ENCODE measurements at regions not wholly inside any gene's neighbourhood (a gene's known extent, or its start where the extent isn't known, plus 50 kb on each side); places are given as distances from the start of the nearest gene placed in this dataset.

GRCh38 chr10:78310481-78311080 lies 276.9 kb downstream of the RPS24 start:
- Mint-ChIP-seq H3K4me3 (ENCODE audit: unreplicated experiment) (no peak overlapping the region), H3K27me3 (ENCODE audit: low read depth) (peaks cover 15% of the 10 kb centered on the region), H3K9me3 (ENCODE audit: low read depth) (no peaks in the 10 kb centered on the region), H3K27ac (ENCODE audit: unreplicated experiment) (no peak overlapping the region), H3K4me1 (ENCODE audit: low read depth) (no peaks in the 10 kb centered on the region), H3K36me3 (ENCODE audit: low read depth) (no peaks in the 10 kb centered on the region)
- TF ChIP-seq CTCF (IDR thresholded peaks at IDR 0.05): no peak
- no peak for DNase-seq (ENCODE audit: low spot score)

- DNase-seq (ENCODE audit: low spot score): no peak
- Mint-ChIP-seq H3K27ac (ENCODE audit: unreplicated experiment) (no peak overlapping the region), H3K36me3 (ENCODE audit: low read depth) (no peaks in the 10 kb centered on the region)
Measured at GRCh38 chr10:78312197-78313047, 278.8 kb downstream of the RPS24 start.

GRCh38 chr10:78313048-78313381 lies 279.4 kb downstream of the RPS24 start:
- no peaks in the 10 kb centered on the region for H3K36me3 Mint-ChIP-seq (ENCODE audit: low read depth)
- no peak overlapping the region for H3K4me3 Mint-ChIP-seq (ENCODE audit: unreplicated experiment)
- TF ChIP-seq CTCF (IDR thresholded peaks at IDR 0.05): no peak
- H3K27ac Mint-ChIP-seq (ENCODE audit: unreplicated experiment): no peak overlapping the region
- no peak for DNase-seq (ENCODE audit: low spot score)
- peaks cover 7% of the 10 kb centered on the region for H3K4me1 Mint-ChIP-seq (ENCODE audit: low read depth)
- H3K9me3 Mint-ChIP-seq (ENCODE audit: low read depth): no peaks in the 10 kb centered on the region
- peaks cover 10% of the 10 kb centered on the region for H3K27me3 Mint-ChIP-seq (ENCODE audit: low read depth)

More at GRCh38 chr10:78312197-78313047, 278.8 kb downstream of the RPS24 start:
- Mint-ChIP-seq H3K9me3 (ENCODE audit: low read depth) (no peaks in the 10 kb centered on the region), H3K4me3 (ENCODE audit: unreplicated experiment) (no peak overlapping the region), H3K4me1 (ENCODE audit: low read depth) (peaks cover 7% of the 10 kb centered on the region), H3K27me3 (ENCODE audit: low read depth) (peaks cover 10% of the 10 kb centered on the region)
- no peak for TF ChIP-seq CTCF (IDR thresholded peaks at IDR 0.05)

- Mint-ChIP-seq H3K4me1 (ENCODE audit: low read depth) (peaks cover 7% of the 10 kb centered on the region), H3K9me3 (ENCODE audit: low read depth) (no peaks in the 10 kb centered on the region), H3K4me3 (ENCODE audit: unreplicated experiment) (no peak overlapping the region), H3K27me3 (ENCODE audit: low read depth) (peaks cover 8% of the 10 kb centered on the region), H3K36me3 (ENCODE audit: low read depth) (no peaks in the 10 kb centered on the region), H3K27ac (ENCODE audit: unreplicated experiment) (no peak overlapping the region)
- no peak for TF ChIP-seq CTCF (IDR thresholded peaks at IDR 0.05)
- no peak for DNase-seq (ENCODE audit: low spot score)
Measured at GRCh38 chr10:78313636-78314035, 280.0 kb downstream of the RPS24 start.

- no peak overlapping the region for H3K27ac Mint-ChIP-seq (ENCODE audit: unreplicated experiment)
- no peak overlapping the region for H3K4me3 Mint-ChIP-seq (ENCODE audit: unreplicated experiment)
Measured at GRCh38 chr10:78314651-78315050, 281.0 kb downstream of the RPS24 start.

More at GRCh38 chr10:78314651-78315050, 281.0 kb downstream of the RPS24 start:
- no peak for TF ChIP-seq CTCF (IDR thresholded peaks at IDR 0.05)
- no peak for DNase-seq (ENCODE audit: low spot score)
- H3K9me3 Mint-ChIP-seq (ENCODE audit: low read depth): no peaks in the 10 kb centered on the region
- peaks cover 3% of the 10 kb centered on the region for H3K27me3 Mint-ChIP-seq (ENCODE audit: low read depth)
- peaks cover 7% of the 10 kb centered on the region for H3K4me1 Mint-ChIP-seq (ENCODE audit: low read depth)
- H3K36me3 Mint-ChIP-seq (ENCODE audit: low read depth): no peaks in the 10 kb centered on the region
